Pulmonary artery endothelial cell (primary cell): ENCODE measurements at regions not wholly inside any gene's neighbourhood (a gene's known extent, or its start where the extent isn't known, plus 50 kb on each side); places are given as distances from the start of the nearest gene placed in this dataset.

Experiments used
- DNase-seq: peaks from one replicate; pipeline ENCODE4 v3.0.0-alpha.2; 2011; ENCODE audit warnings: low read depth, low spot score

GRCh38 chr18:7349181-7349837 is 118.4 kb downstream of the LRRC30 start:
- DNase-seq: no peak

DNA sequence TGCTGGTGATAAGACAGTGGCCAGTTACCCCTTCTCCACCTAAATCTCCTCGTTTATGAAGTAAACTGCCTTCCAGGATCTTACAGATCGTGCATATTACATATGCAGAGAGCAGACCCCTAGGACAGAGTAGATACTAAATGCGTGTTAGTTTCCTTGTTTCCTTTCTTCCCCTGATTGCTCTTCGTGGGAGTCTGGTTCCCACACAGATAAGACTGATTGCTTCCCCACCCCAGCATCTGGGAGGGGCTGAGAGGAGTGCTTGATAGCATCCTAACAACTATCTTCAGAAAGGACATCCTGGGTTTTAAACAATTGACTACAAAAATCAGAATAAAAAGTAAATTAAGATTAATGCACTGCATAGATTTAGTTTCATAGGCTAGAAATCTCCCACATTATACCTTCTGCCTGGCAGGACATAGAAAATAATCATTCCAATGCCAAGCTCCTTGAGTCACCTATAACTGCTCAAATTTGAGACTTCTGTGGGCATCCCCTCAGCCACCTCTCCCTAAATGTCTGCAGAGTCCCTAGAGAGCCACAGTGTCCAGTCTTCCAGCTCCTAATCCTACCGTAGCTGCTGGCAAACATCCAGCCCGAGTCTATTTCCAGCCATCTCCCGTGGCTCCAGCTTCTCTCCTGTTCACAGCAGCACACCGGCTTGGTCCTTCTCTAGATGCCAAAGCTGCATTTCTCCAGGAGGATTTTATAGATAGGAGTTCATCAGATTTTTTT is 128.3 kb downstream of the LRRC30 start:
- no peak for DNase-seq

DNA sequence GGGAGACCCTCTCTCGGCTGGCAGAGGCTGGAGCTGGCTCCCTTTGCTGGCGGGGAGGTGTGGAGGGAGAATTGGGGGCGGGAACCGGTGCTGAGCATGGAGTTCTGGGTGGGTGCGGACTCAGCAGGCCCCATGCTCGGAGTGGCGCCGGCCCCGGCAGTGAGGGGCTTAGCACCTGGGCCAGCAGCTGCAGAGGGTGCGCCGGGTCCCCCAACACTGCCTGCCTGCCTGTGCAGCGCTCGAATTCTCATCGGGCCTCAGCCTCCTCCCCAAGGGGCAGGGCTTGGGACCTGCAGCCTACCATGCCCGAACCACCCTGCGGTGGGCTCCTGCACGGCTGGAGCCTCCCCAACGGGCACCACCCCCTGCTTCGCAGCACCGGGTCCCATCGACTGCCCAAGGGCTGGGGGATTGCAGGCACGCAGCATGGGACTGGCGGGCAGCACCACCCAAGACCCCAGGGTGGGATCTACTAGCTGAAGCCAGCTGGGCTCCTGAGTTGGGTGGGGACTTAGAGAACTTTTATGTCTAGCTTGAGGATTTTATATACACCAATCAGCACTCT is 129.8 kb downstream of the LRRC30 start:
- DNase-seq: no peak

- no peak for DNase-seq
Measured at GRCh38 chr18:7363338-7363737, 132.4 kb downstream of the LRRC30 start.

DNA sequence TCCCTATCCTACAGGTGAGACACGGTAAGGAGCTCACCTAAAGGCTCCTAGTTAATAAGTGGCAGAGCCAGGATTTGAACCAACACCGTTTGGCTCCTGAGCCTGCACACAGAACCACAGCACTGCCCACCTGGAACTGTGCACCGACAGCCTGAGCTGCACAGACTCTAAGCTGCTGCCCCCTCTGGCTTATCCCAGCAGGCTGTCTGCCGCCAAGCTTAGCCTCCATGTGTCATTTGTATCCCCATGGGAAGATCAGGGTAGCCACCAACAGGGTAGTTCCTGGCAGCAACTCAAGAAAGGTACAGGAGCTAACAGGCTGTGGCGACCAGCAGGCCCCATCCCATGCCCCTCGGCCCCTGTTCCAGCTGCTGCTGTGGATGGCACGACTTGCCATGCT is 135.7 kb downstream of the LRRC30 start:
- no peak for DNase-seq

GRCh38 chr18:7367336-7367735 is 136.4 kb downstream of the LRRC30 start:
- DNase-seq: no peak

DNA sequence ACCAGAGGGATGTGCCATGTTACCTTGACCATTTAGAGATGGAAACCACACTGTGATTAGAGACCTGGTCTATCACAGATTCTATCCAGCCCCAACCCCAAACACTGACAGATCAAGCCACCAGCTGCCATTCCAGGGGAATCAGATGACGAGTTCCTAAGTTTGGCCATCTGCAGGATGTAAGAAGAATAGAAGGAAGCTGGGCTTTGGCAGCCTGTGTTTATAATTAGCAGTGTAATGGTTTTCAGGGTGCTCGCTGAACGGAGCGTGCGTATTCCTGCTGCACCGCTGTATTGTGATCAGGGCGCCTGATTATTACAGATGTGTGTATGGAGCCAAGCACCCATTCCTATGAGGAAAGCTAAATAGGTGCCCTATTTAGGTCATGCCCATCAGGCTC is 138.1 kb downstream of the LRRC30 start:
- peak; percentile 80 for DNase-seq

DNA sequence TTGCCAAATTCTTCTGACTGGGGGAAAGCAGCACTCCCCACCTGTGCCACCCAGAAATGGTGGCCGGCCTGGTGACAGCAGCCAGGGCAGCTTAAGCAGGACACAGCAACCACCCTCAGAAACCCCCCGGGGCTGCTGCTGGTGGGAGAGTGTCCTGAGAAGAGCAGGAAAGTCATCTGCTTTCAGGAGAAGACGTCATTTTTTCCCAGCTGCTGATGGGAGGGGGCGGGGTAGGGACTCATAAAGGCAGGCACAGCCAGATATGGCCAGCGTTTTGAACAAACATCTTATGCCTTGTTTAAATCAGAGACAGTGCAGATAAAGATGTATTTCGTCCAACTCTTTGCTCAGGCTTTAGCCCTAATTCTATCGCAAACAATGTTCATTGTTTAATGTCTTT is 139.5 kb downstream of the LRRC30 start:
- DNase-seq: peak; percentile 29

DNA sequence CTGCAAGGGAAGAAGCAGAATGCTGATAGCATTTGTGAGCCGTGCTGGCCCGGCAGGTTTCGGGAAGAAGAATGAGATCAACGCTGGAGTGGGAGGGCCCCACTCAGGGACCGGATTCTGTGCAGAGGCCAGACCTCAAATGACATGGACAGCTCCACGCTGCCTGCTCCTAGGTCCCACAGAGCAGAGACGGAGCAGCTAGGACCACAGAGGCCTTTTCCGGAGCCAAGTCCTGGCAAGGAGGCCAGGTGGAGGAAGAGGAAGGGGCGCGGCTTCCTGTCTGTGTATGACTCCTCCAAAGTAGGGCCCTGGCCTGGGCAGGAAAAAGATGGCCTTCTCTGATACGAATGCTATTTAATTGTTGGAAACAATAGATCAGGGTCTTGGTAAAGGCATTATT is 139.9 kb downstream of the LRRC30 start:
- DNase-seq: peak; percentile 81

GRCh38 chr18:7373441-7373840 is 142.6 kb downstream of the LRRC30 start:
- DNase-seq: no peak

DNA sequence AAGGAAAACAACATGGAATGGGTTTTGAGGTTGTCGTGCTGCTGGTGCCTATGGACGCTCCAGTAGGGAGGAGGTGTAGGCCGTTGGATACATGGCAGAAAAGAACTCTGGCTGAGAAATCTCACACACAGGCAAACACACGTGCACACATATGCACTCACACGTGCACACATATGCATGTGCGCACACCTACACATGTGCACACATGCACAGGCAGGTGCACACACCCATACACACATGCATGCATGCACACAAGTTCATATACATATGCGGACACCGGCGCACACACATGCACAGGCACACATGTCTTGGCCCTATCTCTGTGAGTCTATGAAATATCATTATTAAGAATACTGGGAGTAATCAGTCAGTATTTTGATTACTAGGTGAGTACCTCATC is 150.4 kb downstream of the LRRC30 start:
- DNase-seq: no peak

DNA sequence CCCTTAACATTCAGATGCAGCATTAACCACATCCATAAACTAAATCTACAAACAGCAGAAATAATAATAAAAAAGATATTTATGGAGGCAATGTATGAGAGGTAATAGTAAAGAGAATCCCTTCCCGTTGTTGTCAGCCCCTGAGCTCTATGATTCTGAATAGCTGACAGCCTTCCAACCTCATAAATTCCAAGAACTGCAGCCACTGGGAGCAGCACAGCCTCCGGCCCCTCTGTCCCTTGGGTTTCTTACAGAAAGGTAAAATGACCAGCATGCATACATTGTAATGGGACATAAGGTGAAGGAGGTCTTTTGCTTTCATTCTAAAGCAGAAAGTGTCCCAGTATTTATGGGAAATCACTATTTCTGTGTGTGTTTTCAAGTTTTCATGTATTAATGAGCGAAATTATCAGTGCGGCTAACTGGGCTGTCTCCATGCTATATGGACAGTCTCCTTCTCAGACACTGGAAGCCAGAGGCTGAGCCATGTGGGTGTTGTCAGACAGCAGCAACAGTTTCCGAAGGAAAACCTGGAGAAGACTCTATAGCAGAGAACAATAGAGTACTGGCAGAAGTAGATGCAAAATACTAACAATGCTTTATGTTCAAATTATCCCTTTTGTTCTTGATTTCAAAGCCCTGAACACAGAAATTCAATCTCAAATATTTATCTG is 151.6 kb downstream of the LRRC30 start:
- no peak for DNase-seq

GRCh38 chr18:7383002-7383980 is 152.4 kb downstream of the LRRC30 start:
- DNase-seq: no peak

DNA sequence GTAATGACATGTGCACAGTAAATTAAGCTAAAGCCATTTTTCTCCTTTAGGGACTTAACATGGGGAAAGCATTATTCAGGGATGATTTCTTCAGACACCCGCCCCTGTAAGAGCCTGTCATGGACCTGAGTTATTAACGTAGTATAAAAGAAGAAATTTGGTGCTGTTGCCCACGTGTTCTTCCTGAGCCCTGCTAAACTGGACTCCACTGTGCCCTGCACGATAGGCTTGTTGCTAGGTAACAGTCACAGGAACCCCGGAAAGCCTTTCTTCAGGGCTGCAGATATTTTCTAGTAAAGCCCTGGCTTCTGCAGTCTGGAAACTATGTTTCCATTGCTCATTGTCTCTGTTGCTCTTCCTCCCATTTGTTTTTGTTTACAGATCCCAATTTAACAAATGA is 157.9 kb downstream of the LRRC30 start:
- no peak for DNase-seq

DNA sequence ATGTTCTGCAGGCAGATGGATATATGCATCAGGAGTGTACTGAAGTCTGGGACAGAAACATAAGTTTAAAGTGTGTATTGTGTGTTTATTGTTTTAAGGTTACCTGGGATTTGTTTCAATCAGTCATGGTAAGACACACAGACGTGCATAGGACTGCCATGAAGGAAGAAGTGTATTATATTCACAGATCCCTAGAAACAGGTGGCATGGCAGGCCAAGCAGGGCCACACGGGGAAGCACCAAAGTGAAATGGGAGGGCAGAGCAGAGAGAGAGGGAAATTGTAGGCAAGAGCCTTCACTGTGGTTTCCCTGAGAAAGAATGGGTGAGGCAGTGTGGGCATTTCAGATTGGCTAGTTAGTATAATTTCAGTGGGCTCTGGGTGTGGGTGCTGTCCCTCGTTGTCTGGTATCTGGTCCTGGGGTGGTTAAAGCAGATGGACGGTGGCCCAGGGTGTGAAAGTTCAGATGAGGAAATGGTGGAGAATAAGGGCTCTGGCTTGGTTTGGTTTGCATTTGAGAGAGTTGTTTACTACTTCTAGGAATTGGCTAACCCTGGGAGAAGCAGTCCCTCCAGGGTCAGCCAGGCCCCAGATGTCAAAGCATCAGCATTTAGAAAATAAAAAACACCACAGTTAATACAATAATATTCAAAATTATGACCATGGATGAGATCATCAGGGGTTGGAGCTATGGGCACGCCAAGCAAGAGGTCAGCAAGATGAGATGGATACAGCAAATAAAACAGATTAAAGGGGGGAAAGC is 160.0 kb downstream of the LRRC30 start:
- no peak for DNase-seq

- DNase-seq: no peak
Measured at GRCh38 chr18:7393080-7393479, 162.2 kb downstream of the LRRC30 start.

DNA sequence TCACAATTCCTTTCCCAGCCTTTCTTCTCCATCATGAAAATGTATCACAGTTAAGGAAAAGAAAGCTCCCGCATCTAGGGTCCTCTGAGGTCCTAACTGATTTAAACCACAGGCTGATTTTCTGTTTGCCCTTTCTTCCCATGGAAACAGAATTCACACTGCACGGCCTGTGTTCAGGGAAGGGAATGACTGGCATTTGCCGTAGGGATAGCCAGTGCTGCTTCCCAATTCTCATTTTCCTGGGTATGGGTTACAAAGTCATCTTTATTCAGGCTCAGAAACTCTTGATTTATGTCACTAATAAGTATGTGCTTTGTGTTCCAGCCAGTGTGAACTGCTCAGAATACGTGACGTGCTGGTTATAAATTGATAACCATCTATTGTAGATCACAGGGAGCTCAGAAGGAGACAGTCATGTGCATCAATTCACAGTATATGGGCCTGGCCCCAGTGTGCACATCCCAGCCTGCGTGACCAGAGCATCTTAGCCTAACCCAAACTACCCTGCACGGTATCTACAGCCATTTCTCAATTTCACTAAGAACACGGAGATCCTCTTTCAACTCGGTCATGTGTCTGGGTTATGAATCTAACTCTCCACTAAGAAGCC is 163.3 kb downstream of the LRRC30 start:
- DNase-seq: no peak

DNA sequence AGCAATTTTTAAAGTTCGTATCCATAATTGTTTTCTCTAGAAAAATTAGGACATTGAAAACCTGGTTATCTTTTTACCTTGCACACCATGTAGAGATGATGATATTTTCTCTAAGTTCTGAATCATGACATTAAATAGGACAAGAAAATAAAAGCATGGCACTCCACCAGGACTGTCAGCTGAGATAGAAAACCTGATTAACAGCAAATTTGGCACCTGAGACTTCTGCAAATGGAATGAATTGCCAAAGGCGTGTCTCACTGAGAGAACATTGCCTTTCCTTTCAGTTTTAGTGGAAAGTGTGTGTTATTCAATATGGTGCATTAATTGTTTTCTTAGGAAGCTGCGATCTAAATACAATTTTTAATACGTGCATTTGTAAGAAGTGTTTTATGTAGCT is 164.7 kb downstream of the LRRC30 start:
- no peak for DNase-seq

DNA sequence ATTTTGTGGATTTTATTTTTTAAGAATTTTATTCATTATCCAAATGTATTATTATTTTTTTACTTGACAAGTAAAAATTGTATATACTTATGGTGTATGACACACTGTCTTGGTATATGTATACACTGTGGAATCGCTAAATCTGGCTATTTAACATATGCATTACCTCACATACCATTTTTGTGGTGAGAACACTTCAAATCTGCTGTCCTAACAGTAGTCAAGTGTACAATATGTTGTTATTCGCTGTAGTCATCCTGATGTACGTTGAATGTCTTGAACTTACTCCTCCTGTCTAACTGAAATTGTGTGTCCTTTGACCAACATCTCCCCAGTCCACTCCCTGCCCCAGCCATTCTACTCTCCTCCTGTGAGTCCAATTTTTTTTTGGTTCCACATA is 153.2 kb upstream of the PTPRM start:
- no peak for DNase-seq

DNA sequence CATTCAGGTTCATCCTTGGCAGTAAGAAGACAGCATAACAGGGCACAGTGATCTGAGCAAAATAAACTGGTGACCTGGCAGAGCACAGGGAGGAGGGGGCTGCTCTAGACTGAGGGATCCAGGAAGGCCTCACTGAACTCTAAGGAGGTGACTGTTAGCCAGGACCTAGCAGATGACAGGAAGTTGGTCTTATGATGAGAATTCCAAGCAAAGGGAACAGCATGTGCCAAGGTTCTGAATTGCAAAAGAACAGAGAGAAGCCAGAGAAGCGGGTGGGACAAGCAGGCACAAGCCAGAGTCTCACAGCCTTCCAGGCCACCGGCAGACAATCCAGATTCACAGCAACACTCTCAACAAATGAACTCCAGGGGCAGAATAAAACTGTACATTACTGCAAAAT is 152.7 kb upstream of the PTPRM start:
- no peak for DNase-seq
